Panc1 (cell line): ENCODE measurements at regions not wholly inside any gene's neighbourhood (a gene's known extent, or its start where the extent isn't known, plus 50 kb on each side); places are given as distances from the start of the nearest gene placed in this dataset.

Experiments used
- ATAC-seq: fragments of 200-7000 bp; cut with Tn5 transposase; 2 replicates; pipeline ENCODE4 v1.9.1; 2020; ENCODE audit warnings: mild to moderate bottlenecking, moderate library complexity
- BruUV-seq: library from RNA; stranded (reverse); fragments of 400-500 nt; replicated peaks from 2 replicates; lab custom pipeline; 2021; lab: Mats Ljungman, UMichigan
- CTCF ChIA-PET: fragments of 300-600 bp; sonication (Branson Sonifier 250); formaldehyde crosslinking; loops from one replicate; lab custom pipeline; 2022; ENCODE audit warnings: antibody characterized with exemption; lab: Charles Lee
- POLR2A ChIA-PET: fragments of 300-600 bp; sonication (Branson Sonifier 250); formaldehyde crosslinking; loops from one replicate; lab custom pipeline; 2022; ENCODE audit warnings: antibody characterized with exemption; lab: Charles Lee
- DNase-seq: peaks from one replicate; pipeline ENCODE4 v3.0.0-alpha.2; 2010; ENCODE audit warnings: low read depth, low spot score
- H3K27ac ChIP-seq: 2 replicates; pipeline ENCODE4 v1.5.1; 2011; ENCODE audit warnings: mild to moderate bottlenecking, low read length, inconsistent platforms
- H3K27me3 ChIP-seq: fragments of 200-500 bp; sonication (Bioruptor generic); 2 replicates; pipeline ENCODE4 v1.6.0; 2014; ENCODE audit warnings: low read length, inconsistent platforms; ENCODE audit not compliant: control insufficient read depth, insufficient read depth
- H3K36me3 ChIP-seq: fragments of 200-500 bp; sonication (Bioruptor generic); 2 replicates; pipeline ENCODE4 v1.5.1; 2014; ENCODE audit warnings: inconsistent platforms, mild to moderate bottlenecking, low read length, moderate library complexity; ENCODE audit not compliant: control insufficient read depth, insufficient read depth
- H3K4me1 ChIP-seq: 2 replicates; pipeline ENCODE4 v1.5.1; 2011; ENCODE audit warnings: inconsistent platforms, mild to moderate bottlenecking, low read length, moderate library complexity; ENCODE audit not compliant: control insufficient read depth, insufficient read depth
- H3K4me3 ChIP-seq, 2 experiments: 2 replicates each; pipeline ENCODE4 v1.5.1; 2011 to 2012; ENCODE audit warnings: low read depth in 2 of 2, low read length in 2 of 2, mild to moderate bottlenecking in 2 of 2, inconsistent platforms in 1 of 2, moderate library complexity in 1 of 2
- H3K9me3 ChIP-seq: fragments of 200-500 bp; sonication (Bioruptor generic); 2 replicates; pipeline ENCODE4 v1.5.1; 2014; ENCODE audit warnings: low read depth, mild to moderate bottlenecking, inconsistent platforms, low read length, moderate library complexity; ENCODE audit not compliant: control insufficient read depth, insufficient read depth
- CTCF ChIP-seq: fragments of 450-650 bp; IDR thresholded peaks from 2 replicates; pipeline ENCODE4 v1.5.1; 2017; ENCODE audit warnings: mild to moderate bottlenecking
- POLR2AphosphoS5 ChIP-seq: IDR thresholded peaks from 2 replicates; pipeline ENCODE4 v1.6.1; 2012; ENCODE audit warnings: mild to moderate bottlenecking, low read depth, low read length, moderate library complexity
- REST ChIP-seq, 2 experiments: IDR thresholded peaks; 2 replicates each; pipeline ENCODE4 v1.6.1; 2011 to 2012; ENCODE audit warnings: low read depth in 2 of 2, control low read depth in 1 of 2, low read length in 1 of 2, mild to moderate bottlenecking in 1 of 2, moderate library complexity in 1 of 2; ENCODE audit not compliant: insufficient read depth in 1 of 2
- SIN3A ChIP-seq: IDR thresholded peaks from 2 replicates; pipeline ENCODE4 v1.6.1; 2012; ENCODE audit warnings: low read depth, mild to moderate bottlenecking, low read length, moderate library complexity, borderline replicate concordance; ENCODE audit not compliant: insufficient read depth
- TCF7L2 ChIP-seq: IDR thresholded peaks from 2 replicates; pipeline ENCODE4 v1.6.1; 2011; ENCODE audit warnings: mild to moderate bottlenecking, low read depth, low read length, inconsistent platforms
- in situ Hi-C: cut with HindIII; loops from 2 replicates; pipeline ENCODE4 v1.10.0; 2016; ENCODE audit warnings: low sequenced_read_pairs, low pct_unique_long_range_greater_than_20kb
- intact Hi-C: fragments of 100-400 bp; cut with micrococcal nuclease; formaldehyde crosslinking; loops from one replicate; pipeline ENCODE4 v1.10.0; 2022; ENCODE audit not compliant: unreplicated experiment

GRCh38 chr13:28584873-28585381, 74.0 kb upstream of the POMP start:
- no peak overlapping the region for H3K27ac ChIP-seq
- no peak for DNase-seq
- no peak for ATAC-seq

GRCh38 chr13:28583651-28584091, 75.3 kb upstream of the POMP start:
- ATAC-seq, result no peak
- POLR2A ChIA-PET, result no interaction called here

More at GRCh38 chr13:28584873-28585381, 74.0 kb upstream of the POMP start:
- in situ Hi-C loops, result no loop called here
- TF ChIP-seq POLR2AphosphoS5, result no peak
- no peak for TF ChIP-seq REST (IDR thresholded peaks at IDR 0.05; ENCODE audit: insufficient read depth in 1 of 2, low read depth in 2 of 2, low read length in 1 of 2)
- no peak for TF ChIP-seq TCF7L2
- no peak for TF ChIP-seq CTCF
- TF ChIP-seq SIN3A, result no peak
- Histone ChIP-seq H3K9me3 (no peaks in the 10 kb centered on the region), H3K4me1 (no peaks in the 10 kb centered on the region), H3K36me3 (no peaks in the 10 kb centered on the region), H3K27me3 (no peaks in the 10 kb centered on the region), H3K4me3 (no peak overlapping the region)
- intact Hi-C loops, result no loop called here
- ChIA-PET CTCF (no interaction called here), POLR2A (no interaction called here)
- BruUV-seq, result no TSS peak

More at GRCh38 chr13:28583651-28584091, 75.3 kb upstream of the POMP start:
- in situ Hi-C loops (no loop called here), intact Hi-C loops (no loop called here)
- no peaks in the 10 kb centered on the region for H3K9me3 ChIP-seq
- H3K27me3 ChIP-seq, result no peaks in the 10 kb centered on the region
- no peak for DNase-seq
- no peaks in the 10 kb centered on the region for H3K36me3 ChIP-seq
- H3K27ac ChIP-seq, result no peak overlapping the region
- TF ChIP-seq POLR2AphosphoS5 (no peak), SIN3A (no peak), CTCF (no peak), TCF7L2 (no peak), REST (IDR thresholded peaks at IDR 0.05; ENCODE audit: insufficient read depth in 1 of 2, low read depth in 2 of 2, low read length in 1 of 2) (no peak)
- H3K4me1 ChIP-seq, result no peaks in the 10 kb centered on the region
- no peak overlapping the region for H3K4me3 ChIP-seq
- CTCF ChIA-PET, result no interaction called here
- BruUV-seq, result no TSS peak
